GM12872 (cell line): ENCODE measurements at regions not wholly inside any gene's neighbourhood (a gene's known extent, or its start where the extent isn't known, plus 50 kb on each side); places are given as distances from the start of the nearest gene placed in this dataset.

Experiments
- TF ChIP-seq, protein P1 (sequence below): IDR thresholded peaks from 3 replicates; pipeline ENCODE4 v1.5.1; 2011; ENCODE audit warnings: low read depth, mild to moderate bottlenecking, low read length, moderate library complexity; ENCODE audit not compliant: insufficient read depth

DNA sequence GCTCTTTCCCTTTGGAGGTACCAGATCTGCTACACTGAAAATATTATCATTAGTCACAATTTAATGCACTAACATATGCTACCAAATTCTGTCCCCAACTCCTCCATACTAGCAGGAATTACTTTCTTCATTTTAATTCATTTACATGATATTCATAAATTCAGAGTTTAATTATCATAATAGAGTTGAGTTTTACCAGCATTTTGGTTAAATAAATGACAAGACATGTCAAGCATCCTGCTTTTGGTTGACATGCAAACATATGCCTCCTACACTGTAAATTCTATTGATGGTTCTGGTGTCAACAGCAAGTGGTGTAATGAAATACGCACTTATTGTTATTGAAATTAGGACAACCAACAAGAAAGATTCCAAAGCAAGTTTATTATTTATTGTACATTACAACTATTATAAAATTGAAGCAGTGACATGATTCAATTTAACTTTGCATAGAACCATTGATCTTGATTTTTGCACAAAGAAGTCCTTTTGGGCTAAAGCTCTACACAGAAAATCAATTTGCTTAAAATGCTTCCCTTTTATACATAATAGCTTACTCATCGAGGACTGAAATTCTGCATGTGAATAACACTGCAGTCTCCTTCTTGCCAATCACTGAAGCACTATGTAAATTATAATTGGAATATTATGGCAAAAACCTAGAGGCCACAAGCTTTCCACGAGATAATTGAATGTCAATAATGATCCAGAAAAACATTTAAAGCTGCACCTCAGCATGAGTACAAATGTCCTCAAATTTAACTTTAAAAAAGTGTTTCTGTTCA is 728.6 kb upstream of the ADGRL2 start:
- TF ChIP-seq, protein P1, sequence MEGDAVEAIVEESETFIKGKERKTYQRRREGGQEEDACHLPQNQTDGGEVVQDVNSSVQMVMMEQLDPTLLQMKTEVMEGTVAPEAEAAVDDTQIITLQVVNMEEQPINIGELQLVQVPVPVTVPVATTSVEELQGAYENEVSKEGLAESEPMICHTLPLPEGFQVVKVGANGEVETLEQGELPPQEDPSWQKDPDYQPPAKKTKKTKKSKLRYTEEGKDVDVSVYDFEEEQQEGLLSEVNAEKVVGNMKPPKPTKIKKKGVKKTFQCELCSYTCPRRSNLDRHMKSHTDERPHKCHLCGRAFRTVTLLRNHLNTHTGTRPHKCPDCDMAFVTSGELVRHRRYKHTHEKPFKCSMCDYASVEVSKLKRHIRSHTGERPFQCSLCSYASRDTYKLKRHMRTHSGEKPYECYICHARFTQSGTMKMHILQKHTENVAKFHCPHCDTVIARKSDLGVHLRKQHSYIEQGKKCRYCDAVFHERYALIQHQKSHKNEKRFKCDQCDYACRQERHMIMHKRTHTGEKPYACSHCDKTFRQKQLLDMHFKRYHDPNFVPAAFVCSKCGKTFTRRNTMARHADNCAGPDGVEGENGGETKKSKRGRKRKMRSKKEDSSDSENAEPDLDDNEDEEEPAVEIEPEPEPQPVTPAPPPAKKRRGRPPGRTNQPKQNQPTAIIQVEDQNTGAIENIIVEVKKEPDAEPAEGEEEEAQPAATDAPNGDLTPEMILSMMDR: no peak

DNA sequence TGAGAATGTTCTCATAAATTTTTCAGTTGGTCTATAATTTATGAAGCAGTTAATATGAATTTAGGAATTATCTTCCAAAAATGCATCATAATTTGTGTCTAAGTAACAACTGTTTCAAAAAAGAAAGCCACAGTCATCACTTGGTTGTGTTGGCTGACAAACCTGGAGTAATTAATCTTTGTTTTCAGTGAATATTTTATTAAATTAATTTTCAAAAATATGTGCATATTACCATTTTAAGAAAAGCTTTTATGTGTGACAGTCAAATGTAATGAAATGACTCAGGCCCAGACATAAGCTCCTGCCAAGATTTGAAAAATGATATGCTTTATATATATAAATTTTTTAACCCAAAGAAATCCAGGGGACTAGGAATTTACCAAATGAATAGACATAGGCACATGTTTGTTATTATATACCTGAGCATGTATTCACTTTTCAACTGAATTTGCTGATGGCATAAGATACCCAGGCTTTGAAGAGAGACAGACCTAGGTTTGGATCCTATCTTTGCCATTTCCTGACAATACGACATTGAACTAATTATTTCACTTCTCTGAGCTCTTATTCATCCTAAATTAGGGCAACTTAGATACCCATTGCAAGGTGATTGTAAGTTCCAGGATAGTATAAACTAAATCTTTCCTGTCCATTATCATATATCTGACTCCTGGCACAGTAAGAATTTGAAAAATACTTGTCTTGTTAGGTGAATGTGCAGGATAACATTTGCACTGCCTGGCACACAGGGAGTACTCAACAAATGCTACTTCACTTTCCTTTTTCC is 729.5 kb upstream of the ADGRL2 start:
- TF ChIP-seq, protein P1: no peak

DNA sequence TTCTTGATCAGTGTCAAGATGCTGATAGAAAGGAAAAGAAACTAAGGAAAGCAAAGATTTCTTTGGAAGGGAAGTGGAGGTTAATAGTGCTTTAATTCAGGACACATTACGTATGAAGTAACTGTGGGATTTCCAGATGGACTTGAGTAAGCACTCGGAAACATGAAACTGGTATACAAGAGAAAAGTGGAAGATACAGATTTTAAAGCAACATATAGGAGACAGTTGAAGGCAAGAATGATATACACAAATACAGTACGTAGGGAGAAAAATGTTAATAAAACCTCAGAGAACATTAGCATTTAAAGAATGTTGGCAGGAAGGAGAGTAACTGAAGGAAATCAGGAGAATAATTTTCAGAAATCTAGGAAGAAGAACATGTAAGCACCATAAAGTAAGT is 730.9 kb upstream of the ADGRL2 start:
- TF ChIP-seq, protein P1: no peak

DNA sequence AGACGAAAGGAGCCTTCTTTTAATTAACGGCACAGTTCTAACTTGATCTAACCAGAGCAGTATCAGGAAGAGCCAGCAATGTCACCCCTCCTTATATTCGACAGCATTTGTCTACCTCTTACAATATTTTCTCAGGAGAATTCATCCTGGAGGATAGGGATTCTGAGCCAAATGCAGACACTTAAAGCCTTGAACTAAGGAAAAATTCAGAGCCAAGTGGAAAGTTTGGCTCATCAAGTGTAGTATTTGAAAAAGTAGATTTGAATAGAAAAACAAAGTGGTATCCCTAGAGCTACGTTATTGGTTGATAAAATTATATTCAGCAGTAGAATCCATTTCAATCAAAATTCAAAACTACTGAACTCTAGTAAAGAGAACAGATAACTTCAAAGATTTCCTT is 732.0 kb upstream of the ADGRL2 start:
- TF ChIP-seq, protein P1: no peak

DNA sequence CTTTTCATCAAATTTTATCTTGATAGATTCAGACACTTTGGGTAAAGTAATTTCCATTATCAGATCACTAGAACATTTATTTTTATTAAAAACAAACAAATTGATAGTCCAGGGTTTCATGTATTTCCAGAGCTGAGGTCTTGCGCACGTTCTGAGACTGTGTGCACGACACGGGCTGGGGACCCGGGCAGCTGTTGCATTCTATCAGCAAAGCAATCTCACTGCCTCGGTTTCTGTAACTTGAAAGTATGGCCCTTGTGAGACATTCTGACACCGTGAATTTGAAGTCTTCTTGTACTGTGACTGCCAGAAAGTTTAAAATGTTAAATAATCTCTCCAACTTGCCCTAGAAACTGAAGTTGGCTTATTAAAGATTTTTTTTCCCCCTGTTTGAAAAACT is 746.9 kb upstream of the ADGRL2 start:
- TF ChIP-seq, protein P1: no peak

DNA sequence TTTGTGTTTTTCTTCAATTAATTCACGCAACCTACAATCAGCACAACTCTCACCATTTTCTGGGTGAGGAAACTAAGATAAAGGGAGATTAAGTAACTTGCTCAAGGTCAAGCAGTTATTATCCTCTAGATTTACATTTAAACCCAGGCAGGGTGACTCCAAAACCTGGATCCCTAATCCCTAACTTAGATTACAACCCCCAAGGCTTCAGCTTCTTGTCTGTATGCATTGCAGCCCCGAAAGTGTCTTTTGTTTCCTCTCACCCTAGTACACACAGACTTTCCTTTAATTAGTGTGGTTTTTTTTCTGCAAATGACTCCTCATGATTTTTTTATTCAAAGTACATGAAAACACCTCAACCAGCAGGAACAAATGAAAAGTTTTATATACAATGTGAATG is 748.6 kb upstream of the ADGRL2 start:
- TF ChIP-seq, protein P1: no peak

DNA sequence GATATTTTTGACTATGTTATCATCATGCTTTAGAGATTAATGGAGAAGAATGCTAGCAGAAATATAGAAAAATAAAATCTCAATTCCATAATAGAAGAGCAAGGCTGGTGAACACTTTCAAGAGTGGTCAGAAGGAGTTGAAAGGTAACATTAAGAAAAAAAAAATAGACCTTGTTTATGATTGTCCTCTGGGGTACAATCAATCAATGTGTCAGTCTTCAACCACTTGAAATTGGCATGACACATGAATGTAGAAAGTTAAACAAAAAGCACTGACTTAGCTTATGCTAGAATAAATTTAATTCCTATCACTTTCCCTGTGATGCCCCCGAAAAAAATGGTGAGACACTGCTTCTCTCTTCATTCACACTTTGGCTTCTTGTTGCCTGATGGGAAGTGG is 750.3 kb upstream of the ADGRL2 start:
- TF ChIP-seq, protein P1: no peak
